ENCODE measurements at regions not wholly inside any gene's neighbourhood (a gene's known extent, or its start where the extent isn't known, plus 50 kb on each side); places are given as distances from the start of the nearest gene placed in this dataset.
"Not testable (repeated sequence)": the region's sequence is repeated elsewhere in the genome, so short reads cannot be mapped to it uniquely, and the experiment has no call there.

DNA sequence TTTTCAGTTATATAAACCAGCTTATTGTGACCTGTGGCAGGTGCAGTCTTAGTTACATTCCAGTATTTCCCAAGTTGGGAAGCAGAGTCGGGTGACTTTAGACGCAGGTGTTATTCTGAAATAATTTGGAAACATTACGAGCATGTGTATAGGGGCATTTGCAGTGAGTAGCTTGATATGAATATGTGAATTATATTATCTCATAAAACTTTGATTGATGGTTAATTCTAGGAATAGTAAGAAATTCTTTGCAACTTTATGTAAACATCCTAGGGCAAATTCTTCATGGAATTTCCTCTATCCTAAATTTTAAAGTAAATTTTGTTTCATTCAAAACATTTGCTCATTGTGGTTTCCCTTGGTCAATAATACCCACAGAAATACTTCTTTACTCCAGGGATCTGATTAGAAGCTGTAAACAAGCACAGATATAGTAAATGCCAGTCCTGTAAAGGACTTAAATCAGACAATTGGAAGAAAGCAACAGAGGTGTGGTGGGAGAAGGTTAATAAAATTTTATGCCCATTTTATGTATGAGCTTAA lies 580.6 kb upstream of the CDH2 start:
- no peak for DNase-seq

GRCh38 chr18:28743115-28743514 lies 566.2 kb upstream of the CDH2 start:
- DNase-seq, result no peak

GRCh38 chr18:28740575-28740974 lies 563.6 kb upstream of the CDH2 start:
- no peak for DNase-seq

DNA sequence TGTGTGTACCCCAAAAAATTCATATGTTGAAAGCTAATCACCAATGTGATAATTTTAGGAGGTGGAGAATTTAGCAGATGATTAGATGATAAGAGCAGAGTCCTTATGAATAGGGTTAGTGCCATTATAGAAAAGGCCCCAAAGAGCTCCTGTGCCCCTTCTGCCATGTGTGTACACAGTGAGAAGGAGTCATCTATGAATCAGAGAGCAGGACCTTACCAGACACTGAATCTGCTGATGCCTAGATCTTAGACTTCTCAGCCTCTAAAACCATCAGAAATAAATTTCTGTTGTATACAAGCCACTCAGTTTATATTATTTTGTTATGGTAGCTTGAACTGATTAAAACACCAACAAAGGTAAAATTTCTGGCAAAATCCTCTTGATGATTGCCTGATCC lies 560.0 kb upstream of the CDH2 start:
- no peak for DNase-seq

DNA sequence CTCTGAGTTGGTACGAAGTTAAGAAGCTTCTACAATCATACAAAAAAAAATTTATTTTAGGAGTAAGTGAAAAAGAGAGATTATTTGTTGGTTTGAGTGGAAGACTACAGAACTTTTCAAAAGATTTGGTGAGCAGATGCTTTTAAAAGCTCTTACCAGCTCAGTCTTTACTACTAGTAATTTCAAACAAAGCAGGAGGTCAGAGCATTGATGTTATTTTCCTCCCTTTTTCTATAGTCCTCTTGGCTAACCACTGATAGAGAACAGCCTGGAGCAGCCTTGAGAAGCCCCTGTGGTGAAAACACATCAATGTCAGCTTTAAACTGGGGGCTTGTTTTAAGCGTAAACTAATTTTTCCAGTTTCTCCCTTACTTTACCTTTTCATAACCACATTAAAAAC lies 559.3 kb upstream of the CDH2 start:
- no peak for DNase-seq

GRCh38 chr18:28735731-28736130 lies 558.8 kb upstream of the CDH2 start:
- DNase-seq, result no peak

- no peak for DNase-seq
Measured at GRCh38 chr18:28729321-28729720, 552.4 kb upstream of the CDH2 start.

DNA sequence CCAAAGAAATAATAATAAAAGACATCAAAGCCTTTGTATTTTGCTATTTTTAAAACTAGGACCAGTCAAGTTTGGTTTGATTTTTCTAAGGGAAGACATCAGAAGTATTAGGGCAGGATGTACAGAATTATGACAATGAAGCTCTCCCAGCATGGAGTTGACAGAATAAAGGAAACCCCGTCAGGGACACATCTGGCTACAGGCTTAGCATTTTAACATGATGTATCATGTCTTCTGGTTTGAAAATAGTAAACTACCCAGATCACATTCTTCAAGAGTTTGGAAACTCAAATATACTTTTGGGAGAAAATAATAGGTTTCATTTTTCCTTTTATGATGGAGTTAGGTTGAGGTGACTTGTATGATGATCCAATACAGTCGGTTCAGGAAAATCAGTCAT lies 552.0 kb upstream of the CDH2 start:
- no peak for DNase-seq

- not testable (repeated sequence) for DNase-seq
Measured at GRCh38 chr18:28727189-28727588, 550.3 kb upstream of the CDH2 start.

DNA sequence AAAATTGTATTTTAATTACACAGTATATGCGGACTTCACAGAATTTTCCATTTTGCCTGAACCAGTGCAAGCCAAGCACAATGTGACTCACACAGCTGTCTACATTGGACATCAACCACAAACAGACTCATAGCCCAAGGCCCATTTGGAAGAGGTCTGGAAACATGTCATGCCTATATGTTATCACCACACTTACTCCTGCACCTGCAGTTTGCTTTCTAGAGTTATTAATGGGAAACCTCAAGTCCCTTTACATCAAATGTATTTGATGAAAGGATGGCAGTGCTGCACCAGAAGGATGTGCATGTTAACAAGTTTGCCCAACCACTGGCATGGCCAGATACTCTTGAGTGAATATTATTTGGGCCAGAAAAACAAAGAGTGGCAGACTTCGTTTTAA lies 548.9 kb upstream of the CDH2 start:
- no peak for DNase-seq

- DNase-seq, result no peak
Measured at GRCh38 chr18:28723506-28723905, 546.6 kb upstream of the CDH2 start.

- no peak for DNase-seq
Measured at GRCh38 chr18:28718696-28719095, 541.8 kb upstream of the CDH2 start.

DNA sequence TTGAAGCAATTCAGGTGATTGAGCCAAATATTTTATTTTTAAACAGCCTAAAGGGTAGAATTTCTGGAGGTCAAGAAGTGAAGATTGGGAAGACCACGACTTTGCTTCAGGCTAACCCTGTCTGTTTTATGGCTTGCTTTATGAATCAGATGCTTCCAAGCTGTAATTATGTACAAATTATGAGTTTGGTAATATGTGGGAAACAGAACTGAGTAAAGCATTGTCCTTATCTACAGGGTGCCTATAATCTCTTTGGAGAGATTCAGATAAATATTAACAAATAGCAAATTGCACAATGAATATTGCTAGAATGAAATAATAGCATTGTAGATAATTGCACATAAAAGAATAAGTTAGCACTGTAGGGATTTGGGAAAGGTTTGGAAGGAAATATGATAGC lies 539.4 kb upstream of the CDH2 start:
- no peak for DNase-seq

- DNase-seq, result no peak
Measured at GRCh38 chr18:28715206-28715605, 538.3 kb upstream of the CDH2 start.

GRCh38 chr18:28714498-28714897 lies 537.6 kb upstream of the CDH2 start:
- no peak for DNase-seq

DNA sequence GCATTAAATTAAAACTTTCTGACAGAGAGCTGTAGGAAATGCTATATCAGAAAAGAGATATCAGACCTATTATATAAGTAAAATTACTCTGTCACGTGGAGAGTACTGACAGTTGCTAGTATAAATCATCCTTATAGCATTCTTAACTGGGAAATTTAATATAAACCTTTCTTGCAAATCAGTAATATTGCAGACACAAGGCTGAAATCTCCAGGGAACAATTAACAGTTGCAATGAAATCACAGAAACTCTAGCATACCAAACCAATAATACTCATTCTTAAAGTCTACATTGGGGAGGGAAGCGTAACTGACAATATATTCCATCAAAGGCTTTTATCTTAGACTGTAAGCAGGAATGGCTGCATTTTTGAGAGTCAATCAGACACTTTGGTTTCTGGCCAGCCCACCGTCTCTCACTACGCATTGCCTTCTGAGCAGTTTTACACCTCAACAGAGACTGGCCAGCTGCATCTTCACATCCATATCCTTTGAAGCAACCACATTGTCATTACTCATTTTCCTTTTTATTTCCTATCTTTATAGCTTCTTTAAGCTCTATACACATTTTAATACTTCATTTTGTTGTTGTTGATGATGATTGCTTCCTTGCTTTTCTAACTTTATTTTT lies 536.0 kb upstream of the CDH2 start:
- no peak for DNase-seq

- DNase-seq, result no peak
Measured at GRCh38 chr18:28712172-28712571, 535.2 kb upstream of the CDH2 start.

- DNase-seq, result no peak
Measured at GRCh38 chr18:28711096-28711495, 534.2 kb upstream of the CDH2 start.

GRCh38 chr18:28707006-28707405 lies 530.1 kb upstream of the CDH2 start:
- no peak for DNase-seq

DNA sequence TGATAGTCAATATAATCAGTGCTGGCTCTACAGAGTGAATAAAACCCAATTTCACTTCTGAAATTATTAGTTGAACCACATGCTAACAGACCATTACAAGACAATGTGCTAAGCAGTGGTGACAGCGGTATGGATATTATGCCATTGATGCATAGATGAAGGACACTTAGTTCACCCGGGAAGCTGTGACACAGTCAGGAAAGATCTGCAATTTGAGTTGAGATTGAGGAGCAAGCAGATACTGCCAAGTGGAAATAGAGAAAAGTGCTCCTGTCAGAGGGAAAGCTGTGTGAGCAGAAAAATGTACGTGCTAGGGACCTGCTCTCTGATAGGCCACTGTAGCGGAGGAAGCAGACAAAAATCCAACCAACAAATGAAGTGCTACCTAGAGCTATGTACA lies 529.5 kb upstream of the CDH2 start:
- no peak for DNase-seq

DNA sequence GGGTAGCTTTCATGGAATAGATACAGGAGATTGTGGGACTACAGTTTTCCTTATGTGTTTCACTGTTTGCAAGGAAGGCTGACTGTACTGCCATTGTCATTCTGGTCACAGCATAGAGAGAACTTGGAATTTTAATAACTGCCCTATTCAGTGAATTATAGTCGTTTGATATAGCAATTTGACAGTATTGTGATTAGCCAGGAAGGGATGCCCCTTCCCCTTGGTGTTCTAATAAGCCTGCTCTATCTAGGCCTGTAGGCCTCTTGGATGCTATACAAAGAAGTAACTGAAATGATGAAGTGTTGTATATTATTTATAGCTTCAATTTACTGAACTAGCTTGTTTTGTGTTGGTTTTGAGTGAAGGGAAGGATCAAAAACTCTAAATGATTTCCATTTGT lies 528.6 kb upstream of the CDH2 start:
- DNase-seq, result no peak

GRCh38 chr18:28692337-28692736 lies 515.4 kb upstream of the CDH2 start:
- no peak for DNase-seq

GRCh38 chr18:28691496-28691840 lies 514.5 kb upstream of the CDH2 start:
- no peak for DNase-seq

DNA sequence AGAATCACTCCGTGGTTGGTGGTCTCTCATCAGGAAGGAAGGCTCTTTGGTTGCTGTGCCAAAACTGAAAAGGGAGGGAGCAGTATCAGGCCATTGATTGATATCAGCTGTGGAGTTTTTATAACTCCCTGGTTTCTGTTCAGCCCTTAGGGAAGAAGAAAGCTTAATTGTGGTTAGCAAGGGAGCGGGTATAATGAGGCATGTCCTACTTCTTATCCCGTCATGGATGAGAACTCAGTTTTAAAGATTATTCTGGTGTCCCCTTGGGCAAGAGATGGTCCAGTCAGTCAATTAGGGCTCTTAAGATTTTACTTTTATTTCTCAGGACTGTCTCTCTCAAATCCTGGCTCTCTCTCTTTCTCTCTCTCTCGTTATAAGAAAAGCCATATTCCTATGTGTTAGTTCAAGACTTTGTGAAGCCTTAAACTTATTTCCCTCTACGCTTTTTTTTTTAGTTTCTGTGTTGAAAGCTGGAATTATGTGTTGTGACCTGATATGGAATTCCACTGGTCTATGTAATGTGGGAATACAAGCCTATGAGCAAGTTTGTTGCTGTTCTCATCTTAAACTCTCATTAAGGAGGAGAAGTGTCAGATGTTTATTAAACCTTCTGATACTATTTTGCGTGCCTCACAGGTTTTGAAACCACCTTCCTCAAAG lies 514.0 kb upstream of the CDH2 start:
- no peak for DNase-seq

DNA sequence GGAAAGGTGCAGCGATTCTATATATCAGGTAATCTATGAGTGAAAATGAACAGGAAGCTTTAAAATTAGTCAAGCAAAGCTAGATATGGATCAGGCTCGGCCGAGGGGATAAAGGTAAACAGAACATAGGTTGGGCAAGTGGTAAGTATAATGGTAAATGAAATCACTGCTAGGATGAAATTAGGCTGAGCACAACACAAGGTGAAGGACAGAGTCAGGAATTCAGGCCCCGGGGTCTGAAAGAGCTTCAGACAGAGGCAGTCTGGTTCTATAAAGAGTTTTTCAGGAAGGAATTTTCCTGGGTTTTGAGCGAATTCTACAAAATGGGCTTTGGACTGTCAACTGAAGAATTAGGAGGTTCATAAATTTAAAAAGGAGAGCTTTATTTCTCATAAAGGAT lies 513.2 kb upstream of the CDH2 start:
- no peak for DNase-seq
